IPS-18c (cell line): ENCODE measurements at regions not wholly inside any gene's neighbourhood (a gene's known extent, or its start where the extent isn't known, plus 50 kb on each side); places are given as distances from the start of the nearest gene placed in this dataset.

Experiments used
- H3K4me3 ChIP-seq: 2 replicates; pipeline ENCODE4 v1.7.0; 2013; ENCODE audit warnings: low read depth, mild to moderate bottlenecking, low read length, moderate library complexity; ENCODE audit not compliant: insufficient read depth
- H3K9me3 ChIP-seq: one replicate; pipeline ENCODE4 v1.6.1; 2013; ENCODE audit warnings: mild to moderate bottlenecking, low read length, moderate library complexity; ENCODE audit not compliant: control insufficient read depth, insufficient read depth

GRCh38 chr1:193769651-193770050 is 583.2 kb upstream of the B3GALT2 start:
- Histone ChIP-seq H3K4me3 (no peak overlapping the region), H3K9me3 (no peaks in the 10 kb centered on the region)

- no peak overlapping the region for H3K4me3 ChIP-seq
- no peaks in the 10 kb centered on the region for H3K9me3 ChIP-seq
These were observed 581.5 kb upstream of the B3GALT2 start for GRCh38 chr1:193767886-193768285.

DNA sequence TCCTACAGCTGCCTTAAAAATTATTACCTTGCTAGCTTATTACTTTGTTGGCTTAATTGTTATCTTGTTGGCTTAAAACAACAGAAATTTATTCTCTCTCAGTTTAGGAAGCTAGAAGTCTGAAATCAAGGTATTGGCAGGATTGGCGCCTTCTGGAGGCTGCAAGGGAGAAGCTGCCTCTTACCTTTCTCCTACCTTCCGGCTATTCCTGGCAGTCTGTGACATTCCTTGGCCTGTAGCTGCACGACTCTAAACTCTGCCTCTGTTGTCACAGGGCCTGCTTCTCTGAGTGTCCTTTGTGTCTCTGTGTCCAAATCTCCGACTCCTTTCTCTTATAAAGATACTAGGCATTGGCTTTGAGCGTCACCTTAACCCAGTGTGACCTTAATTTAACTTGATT is 579.9 kb upstream of the B3GALT2 start:
- Histone ChIP-seq H3K9me3 (no peaks in the 10 kb centered on the region), H3K4me3 (no peak overlapping the region)

DNA sequence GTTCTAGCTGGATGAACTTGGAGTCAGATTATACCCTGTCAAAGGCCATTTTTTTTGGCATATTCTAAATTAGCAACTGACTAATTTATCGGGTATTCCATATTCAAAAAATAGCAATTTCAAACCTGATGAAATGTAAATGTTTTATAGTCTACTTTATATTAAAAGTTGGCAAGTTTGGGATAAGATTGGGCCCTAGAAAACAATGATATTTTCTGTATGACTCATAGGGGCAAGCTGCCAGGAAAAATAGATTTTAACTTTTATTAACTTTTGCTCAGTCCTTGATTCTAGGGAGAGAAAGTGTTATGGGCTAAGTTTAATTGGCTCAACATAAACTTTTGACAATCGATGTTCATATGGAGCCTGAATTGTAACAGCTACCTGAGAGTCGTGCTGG is 576.9 kb upstream of the B3GALT2 start:
- Histone ChIP-seq H3K4me3 (no peak overlapping the region), H3K9me3 (no peaks in the 10 kb centered on the region)

DNA sequence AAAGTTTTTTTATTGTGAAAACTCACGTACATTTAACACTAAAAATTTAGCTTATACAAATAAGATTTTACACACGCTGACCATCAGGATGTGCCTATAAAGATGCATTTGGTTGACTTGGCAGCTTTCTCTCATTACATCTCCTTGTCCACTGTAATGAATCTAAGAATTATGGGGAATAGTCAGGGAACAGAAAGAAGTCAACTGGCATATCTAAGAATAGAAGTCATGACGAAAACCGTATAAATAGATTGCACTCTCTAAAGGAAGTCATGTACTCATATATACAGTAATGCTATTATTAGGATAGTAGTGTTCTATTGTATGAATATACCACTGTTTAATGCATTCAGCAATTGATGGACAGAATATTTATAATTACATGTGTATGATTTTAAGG is 575.8 kb upstream of the B3GALT2 start:
- no peak overlapping the region for H3K4me3 ChIP-seq
- no peaks in the 10 kb centered on the region for H3K9me3 ChIP-seq

GRCh38 chr1:193755441-193755840 is 569.0 kb upstream of the B3GALT2 start:
- Histone ChIP-seq H3K9me3 (no peaks in the 10 kb centered on the region), H3K4me3 (no peak overlapping the region)

- no peaks in the 10 kb centered on the region for H3K9me3 ChIP-seq
- no peak overlapping the region for H3K4me3 ChIP-seq
These were observed 568.5 kb upstream of the B3GALT2 start for GRCh38 chr1:193754732-193755427.

DNA sequence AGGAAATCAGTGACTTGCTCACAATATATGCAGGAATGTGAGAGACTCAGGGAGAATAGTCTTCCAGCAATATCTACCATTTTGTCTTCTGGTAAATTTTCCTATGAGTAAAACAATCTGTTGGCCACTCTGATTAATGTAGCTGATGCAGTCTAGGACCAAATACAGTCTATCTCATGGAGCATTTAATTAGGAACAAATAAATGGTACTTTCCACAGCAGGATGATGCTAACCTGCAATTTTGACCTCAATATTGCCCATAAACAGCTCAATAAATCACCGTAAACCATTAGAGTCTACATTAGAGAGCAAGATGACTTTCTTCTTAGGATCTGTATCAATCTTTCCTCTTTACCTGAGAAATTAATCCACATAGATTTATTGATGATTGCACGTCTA is 567.7 kb upstream of the B3GALT2 start:
- Histone ChIP-seq H3K9me3 (no peaks in the 10 kb centered on the region), H3K4me3 (no peak overlapping the region)

- Histone ChIP-seq H3K9me3 (no peaks in the 10 kb centered on the region), H3K4me3 (no peak overlapping the region)
These were observed 566.8 kb upstream of the B3GALT2 start for GRCh38 chr1:193753038-193753756.

DNA sequence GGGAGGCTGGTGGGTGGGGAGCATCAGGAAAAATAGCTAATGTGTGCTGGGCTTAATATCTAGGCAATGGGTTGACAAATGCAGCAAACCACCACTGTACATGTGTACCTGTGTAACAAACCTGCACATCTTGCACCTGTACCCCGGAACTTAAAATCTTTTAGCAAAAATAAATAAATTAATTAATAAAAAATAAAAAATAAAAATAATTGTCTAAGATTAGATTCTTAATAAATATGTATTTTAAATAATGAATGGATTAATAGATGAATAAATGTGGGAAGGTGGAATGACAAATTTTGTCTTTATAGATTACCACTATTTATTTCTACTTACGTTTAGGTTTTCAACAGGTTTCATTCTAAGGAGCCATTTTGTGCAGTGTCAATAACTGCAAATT is 563.5 kb upstream of the B3GALT2 start:
- H3K4me3 ChIP-seq: no peak overlapping the region
- H3K9me3 ChIP-seq: no peaks in the 10 kb centered on the region

DNA sequence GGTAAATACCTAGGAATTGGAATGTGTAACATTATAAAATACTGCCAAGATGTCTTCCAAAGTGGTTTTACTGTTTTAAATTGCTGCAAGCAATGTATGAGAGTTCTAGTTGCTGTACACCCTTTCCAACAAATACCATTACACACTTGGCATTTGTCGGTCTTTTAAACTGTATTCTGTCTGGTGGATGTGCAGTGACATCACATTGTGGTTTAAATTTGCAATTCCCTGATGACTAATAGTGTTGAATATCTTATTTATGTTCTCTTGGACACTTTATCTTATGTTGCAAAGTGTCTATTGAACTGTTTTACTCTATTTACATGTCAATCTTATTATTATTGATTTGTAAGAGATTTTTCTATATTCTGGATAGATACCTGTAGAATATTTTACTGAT is 561.2 kb upstream of the B3GALT2 start:
- no peaks in the 10 kb centered on the region for H3K9me3 ChIP-seq
- H3K4me3 ChIP-seq: no peak overlapping the region

GRCh38 chr1:193741228-193741627 is 554.8 kb upstream of the B3GALT2 start:
- H3K4me3 ChIP-seq: no peak overlapping the region
- no peaks in the 10 kb centered on the region for H3K9me3 ChIP-seq

DNA sequence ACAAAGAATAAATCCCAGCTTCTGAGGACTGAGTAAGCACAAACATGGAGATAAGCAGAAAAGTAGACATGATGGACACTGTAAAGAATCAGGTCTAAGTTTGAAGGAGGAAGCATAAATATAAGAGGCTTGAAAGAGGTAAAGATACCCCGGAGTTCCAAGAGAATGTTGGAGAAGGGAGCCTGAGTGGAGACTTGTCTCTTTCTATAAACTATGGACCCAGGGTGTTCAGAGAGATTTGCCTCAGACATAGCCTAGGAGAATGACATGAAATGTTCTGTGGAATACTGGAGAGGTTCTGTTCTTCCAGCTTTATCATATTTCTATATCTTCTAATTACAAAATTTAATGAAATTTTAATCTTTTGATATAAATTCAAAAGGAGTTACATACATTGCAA is 554.3 kb upstream of the B3GALT2 start:
- H3K4me3 ChIP-seq: no peak overlapping the region
- H3K9me3 ChIP-seq: no peaks in the 10 kb centered on the region

GRCh38 chr1:193736507-193736906 is 550.1 kb upstream of the B3GALT2 start:
- Histone ChIP-seq H3K9me3 (no peaks in the 10 kb centered on the region), H3K4me3 (no peak overlapping the region)

DNA sequence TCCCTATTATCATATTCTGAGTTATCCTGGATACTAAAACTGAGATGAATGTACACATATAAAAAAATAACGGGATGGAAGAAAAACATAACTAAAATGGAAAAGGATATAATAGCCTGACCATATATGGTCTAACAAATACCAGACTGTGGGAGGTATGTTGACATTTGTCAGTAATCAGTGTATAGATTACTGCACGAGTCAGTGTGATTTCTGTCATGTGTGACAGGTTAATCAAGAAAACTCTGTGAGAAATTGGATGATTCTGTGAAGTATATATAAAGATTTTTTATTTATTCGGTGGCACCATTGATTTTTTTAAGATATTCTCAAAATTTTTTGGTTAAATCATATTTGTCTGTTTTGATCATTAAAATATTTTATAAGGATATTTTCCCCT is 547.3 kb upstream of the B3GALT2 start:
- Histone ChIP-seq H3K4me3 (no peak overlapping the region), H3K9me3 (no peaks in the 10 kb centered on the region)

DNA sequence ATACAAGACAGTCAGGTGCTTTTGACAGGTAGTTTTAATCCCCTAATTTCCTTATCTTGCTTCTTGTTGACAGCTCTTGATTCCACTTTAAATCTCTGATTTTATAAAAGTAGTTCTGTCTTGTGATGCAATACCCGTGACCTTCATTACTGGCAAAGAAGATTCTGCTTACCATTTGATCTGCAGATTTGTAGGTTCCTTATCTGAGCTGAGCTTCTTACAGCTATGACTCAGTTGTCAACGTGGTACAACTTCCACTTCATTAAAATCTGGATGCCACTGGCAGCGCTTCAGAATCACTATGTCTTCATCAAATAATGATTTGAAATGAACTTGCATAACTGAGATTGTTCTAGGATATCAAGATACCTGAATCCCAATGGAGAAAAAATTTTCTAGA is 543.6 kb upstream of the B3GALT2 start:
- H3K4me3 ChIP-seq: no peak overlapping the region
- H3K9me3 ChIP-seq: no peaks in the 10 kb centered on the region

- Histone ChIP-seq H3K9me3 (no peaks in the 10 kb centered on the region), H3K4me3 (no peak overlapping the region)
These were observed 543.0 kb upstream of the B3GALT2 start for GRCh38 chr1:193729429-193729828.

DNA sequence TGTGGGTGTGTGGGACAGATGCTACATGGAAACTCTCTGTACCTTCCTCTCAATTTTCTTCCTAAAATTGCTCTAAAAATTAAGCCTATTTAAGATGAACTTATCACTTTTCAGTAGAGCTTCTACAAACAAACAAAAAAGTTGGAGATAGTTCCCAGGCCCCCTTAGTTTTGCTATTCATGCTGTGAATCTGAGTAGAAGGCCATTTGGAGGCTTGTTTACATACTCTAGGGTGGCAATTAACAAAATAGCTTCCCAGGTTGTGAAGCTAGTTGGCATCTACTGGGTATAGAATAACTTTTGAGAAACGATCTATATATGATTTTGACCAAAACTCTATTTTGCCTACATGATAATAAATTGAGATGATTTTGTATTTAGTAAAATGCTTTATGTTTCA is 541.4 kb upstream of the B3GALT2 start:
- no peak overlapping the region; the same call in 1 of the 2 replicates for H3K4me3 ChIP-seq
- no peaks in the 10 kb centered on the region for H3K9me3 ChIP-seq

DNA sequence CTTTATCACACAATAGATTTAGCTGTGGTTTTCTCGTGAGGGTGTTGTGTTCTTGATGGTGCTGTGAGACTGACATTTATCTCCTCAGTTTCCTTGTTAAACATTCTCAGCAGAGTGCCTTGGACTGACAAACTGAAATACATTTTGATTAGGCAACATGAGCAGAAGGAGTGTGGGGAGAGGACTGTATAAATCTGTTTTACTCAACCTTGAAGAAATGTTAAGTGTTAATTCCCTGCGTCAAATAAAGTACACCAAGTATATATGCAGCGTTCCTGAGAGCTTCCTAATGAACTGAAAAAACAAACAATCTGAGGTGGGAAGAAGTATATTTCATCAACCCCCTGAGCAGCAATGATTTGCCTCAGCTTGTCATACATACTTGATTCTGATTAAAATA is 540.3 kb upstream of the B3GALT2 start:
- no peak overlapping the region for H3K4me3 ChIP-seq
- no peaks in the 10 kb centered on the region for H3K9me3 ChIP-seq
